ENCODE measurements at regions not wholly inside any gene's neighbourhood (a gene's known extent, or its start where the extent isn't known, plus 50 kb on each side); places are given as distances from the start of the nearest gene placed in this dataset.

- DNase-seq (ENCODE audit: low read depth), result no peak
- in situ Hi-C loops (cut with HindIII; ENCODE audit: low pct_unique_long_range_greater_than_20kb, low sequenced_read_pairs), result no loop called here
Measured at GRCh38 chr18:41155025-41155424, 800.0 kb upstream of the PIK3C3 start.

DNA sequence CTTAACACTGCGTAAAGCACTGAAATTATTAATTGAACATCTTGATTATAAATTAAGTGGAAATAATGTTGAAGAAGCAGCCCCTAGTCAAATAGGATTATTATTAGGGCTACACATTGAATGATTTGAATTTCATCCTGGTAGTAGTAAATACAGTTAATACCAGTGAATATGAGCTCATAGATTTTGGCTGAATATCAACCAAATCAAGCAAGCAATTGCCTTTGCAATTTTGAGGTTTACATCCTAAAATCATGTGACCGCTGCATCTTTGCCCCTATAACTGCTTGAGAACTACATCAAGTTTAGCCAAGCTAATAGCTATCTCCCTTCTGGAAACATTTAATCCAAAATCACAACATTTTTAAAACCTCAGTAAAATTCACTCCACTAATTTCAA is 801.2 kb upstream of the PIK3C3 start:
- in situ Hi-C loops (cut with HindIII; ENCODE audit: low pct_unique_long_range_greater_than_20kb, low sequenced_read_pairs), result no loop called here
- no peak for DNase-seq (ENCODE audit: low read depth)

DNA sequence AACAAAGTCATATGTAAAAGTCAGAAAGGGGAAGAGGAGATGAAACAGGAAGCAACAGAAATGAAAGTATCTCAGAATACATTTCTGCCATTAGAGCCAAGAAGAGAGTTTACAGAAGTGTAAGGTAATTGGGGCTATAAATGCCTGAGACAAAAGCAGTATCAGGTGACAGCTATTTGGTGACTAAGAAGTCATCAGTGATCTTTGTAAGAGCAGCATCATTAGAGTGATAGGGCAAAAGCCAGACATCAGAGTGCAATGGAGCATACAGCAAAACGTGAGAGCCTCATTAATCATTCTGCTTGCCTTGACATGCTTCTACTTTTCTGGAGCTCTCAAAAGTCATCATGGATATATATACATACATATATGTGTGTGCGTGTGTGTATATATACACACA is 804.7 kb upstream of the PIK3C3 start:
- in situ Hi-C loops (cut with HindIII; ENCODE audit: low pct_unique_long_range_greater_than_20kb, low sequenced_read_pairs), result no loop called here

GRCh38 chr18:41146301-41146700 is 808.7 kb upstream of the PIK3C3 start:
- DNase-seq (ENCODE audit: low read depth), result no peak
- in situ Hi-C loops (cut with HindIII; ENCODE audit: low pct_unique_long_range_greater_than_20kb, low sequenced_read_pairs), result no loop called here

More for the DNA sequence above, 804.7 kb upstream of the PIK3C3 start:
- DNase-seq (ENCODE audit: low read depth), result peak; percentile 0

DNA sequence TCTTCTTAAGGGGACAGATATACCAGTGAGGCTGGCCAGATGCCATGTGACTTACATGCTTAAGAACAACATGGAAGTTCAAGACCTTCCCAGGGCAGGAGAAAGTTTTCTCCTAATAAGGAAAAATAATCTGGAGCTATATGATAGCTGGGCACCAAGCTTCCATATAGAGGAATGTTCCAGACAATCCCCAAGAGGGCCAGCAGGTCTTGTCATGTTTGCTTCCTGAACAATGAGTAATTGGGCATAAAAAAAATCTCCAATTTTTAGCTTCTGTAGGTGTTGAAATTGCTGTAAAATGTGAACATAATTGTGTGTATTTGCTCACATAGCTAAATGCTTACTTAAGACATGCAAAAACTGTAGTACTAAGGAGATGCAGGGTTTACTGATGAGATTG is 809.5 kb upstream of the PIK3C3 start:
- no peak for DNase-seq (ENCODE audit: low read depth)
- in situ Hi-C loops (cut with HindIII; ENCODE audit: low pct_unique_long_range_greater_than_20kb, low sequenced_read_pairs), result no loop called here

DNA sequence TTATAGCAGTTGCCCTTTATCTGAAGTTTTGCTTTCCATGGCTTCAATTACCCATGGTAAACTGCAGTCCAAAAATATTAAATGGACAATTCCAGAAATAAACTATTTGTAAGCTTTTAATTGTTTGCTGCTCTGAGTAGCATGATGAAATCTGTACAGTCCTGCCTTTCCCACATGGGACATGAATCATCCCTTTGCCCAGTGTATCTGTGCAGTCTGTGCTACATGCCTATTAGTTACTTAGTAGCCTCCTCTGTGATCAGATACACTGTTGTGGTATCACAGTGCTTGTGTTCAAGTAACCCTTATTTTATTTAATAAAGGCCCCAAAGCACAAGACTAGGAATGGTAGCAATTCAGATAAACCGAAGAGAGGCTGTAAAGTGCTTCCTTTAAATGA is 810.6 kb upstream of the PIK3C3 start:
- DNase-seq (ENCODE audit: low read depth), result no peak
- in situ Hi-C loops (cut with HindIII; ENCODE audit: low pct_unique_long_range_greater_than_20kb, low sequenced_read_pairs), result no loop called here

DNA sequence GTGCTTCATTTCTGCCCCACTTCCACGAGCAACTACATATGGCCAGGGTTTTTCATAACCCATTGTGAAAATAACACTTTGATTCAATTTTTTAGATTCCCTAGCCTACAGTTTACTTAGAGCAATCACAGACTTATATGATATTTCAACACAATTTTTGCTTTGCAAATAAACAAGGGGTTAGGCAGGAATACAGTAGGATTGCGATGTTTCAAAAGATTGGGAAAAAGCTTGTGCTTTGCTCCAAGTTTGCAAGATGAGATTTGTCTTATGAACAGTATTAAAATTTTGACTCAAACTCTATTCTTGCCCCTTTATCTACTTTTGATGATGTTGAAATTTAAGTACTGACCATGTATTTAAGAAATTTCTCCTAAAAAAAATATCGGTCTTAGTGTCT is 814.5 kb upstream of the PIK3C3 start:
- no peak for DNase-seq (ENCODE audit: low read depth)
- in situ Hi-C loops (cut with HindIII; ENCODE audit: low pct_unique_long_range_greater_than_20kb, low sequenced_read_pairs), result no loop called here

DNA sequence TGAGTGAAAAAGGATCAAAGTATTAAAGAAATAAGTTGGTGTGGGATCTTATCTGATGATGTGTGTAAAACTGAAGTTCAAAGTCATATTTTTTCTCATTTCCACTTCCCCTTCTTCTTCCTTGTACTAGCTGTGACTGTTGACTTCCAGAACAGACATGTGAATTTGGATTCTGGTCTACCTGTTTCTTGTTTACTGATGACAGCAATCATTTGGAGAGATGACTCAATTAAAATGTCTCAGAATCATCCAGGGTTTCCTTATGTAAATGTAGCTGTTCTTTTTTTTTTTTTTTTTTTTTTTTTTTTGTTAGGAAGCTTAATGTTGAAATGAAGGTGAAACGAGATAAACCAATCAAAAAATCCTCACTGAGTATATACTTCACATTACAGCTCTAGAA is 819.9 kb upstream of the PIK3C3 start:
- no peak for DNase-seq (ENCODE audit: low read depth)
- in situ Hi-C loops (cut with HindIII; ENCODE audit: low pct_unique_long_range_greater_than_20kb, low sequenced_read_pairs), result no loop called here

- DNase-seq (ENCODE audit: low read depth), result no peak
Measured at GRCh38 chr18:41134426-41134825, 820.6 kb upstream of the PIK3C3 start.

GRCh38 chr18:41131050-41131449 is 824.0 kb upstream of the PIK3C3 start:
- in situ Hi-C loops (cut with HindIII; ENCODE audit: low pct_unique_long_range_greater_than_20kb, low sequenced_read_pairs), result no loop called here
- no peak for DNase-seq (ENCODE audit: low read depth)

More at GRCh38 chr18:41134426-41134825, 820.6 kb upstream of the PIK3C3 start:
- in situ Hi-C loops (cut with HindIII; ENCODE audit: low pct_unique_long_range_greater_than_20kb, low sequenced_read_pairs), result no loop called here

DNA sequence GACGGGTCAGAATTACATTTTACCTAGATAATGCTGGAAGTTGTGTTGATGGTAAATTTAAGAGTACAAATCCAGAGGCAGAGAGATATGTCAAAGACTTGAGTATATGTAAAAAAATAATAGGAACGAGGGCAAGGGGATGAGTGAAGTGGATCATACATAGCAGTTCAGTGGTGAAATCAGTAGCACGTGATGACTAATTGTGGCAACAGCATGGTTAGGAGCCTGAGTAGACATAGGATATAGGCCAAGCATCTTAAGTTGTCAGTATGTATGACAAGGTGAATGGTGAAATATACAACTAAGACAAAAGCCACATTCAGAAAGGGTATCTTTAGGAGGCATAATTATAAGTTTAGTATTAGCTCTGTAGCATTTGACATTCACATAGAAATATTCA is 826.5 kb upstream of the PIK3C3 start:
- in situ Hi-C loops (cut with HindIII; ENCODE audit: low pct_unique_long_range_greater_than_20kb, low sequenced_read_pairs), result no loop called here
- DNase-seq (ENCODE audit: low read depth), result no peak

DNA sequence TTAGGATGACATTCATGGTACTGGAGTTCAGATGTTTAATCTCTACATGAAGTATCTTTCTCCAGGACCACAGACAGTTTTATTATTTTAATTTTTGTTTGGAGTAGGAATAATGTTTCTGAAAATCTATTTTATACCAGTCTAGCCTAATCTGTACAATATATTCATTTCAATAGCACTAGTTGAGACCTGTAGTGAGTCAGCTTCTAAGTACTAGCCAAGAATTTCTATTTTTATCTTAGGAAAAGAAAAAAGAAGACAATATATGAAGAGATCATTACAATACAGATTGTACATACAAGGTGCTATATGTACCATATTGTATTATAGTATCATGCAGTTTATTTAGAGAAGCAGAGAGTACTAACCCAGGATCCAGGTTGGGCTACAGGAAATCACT is 826.9 kb upstream of the PIK3C3 start:
- in situ Hi-C loops (cut with HindIII; ENCODE audit: low pct_unique_long_range_greater_than_20kb, low sequenced_read_pairs), result no loop called here
- DNase-seq (ENCODE audit: low read depth), result no peak

- DNase-seq (ENCODE audit: low read depth), result no peak
- in situ Hi-C loops (cut with HindIII; ENCODE audit: low pct_unique_long_range_greater_than_20kb, low sequenced_read_pairs), result no loop called here
Measured at GRCh38 chr18:41126541-41127235, 828.3 kb upstream of the PIK3C3 start.

GRCh38 chr18:41121116-41121826 is 833.8 kb upstream of the PIK3C3 start:
- DNase-seq (ENCODE audit: low read depth), result no peak
- in situ Hi-C loops (cut with HindIII; ENCODE audit: low pct_unique_long_range_greater_than_20kb, low sequenced_read_pairs), result no loop called here

- no peak for DNase-seq (ENCODE audit: low read depth)
- in situ Hi-C loops (cut with HindIII; ENCODE audit: low pct_unique_long_range_greater_than_20kb, low sequenced_read_pairs), result no loop called here
Measured at GRCh38 chr18:41119031-41119430, 836.0 kb upstream of the PIK3C3 start.

GRCh38 chr18:41113885-41114482 is 841.0 kb upstream of the PIK3C3 start:
- in situ Hi-C loops (cut with HindIII; ENCODE audit: low pct_unique_long_range_greater_than_20kb, low sequenced_read_pairs), result no loop called here
- DNase-seq (ENCODE audit: low read depth), result no peak

GRCh38 chr18:41099451-41099850 is 855.6 kb upstream of the PIK3C3 start:
- DNase-seq (ENCODE audit: low read depth), result no peak
- in situ Hi-C loops (cut with HindIII; ENCODE audit: low pct_unique_long_range_greater_than_20kb, low sequenced_read_pairs), result no loop called here

GRCh38 chr18:41096504-41096903 is 858.5 kb upstream of the PIK3C3 start:
- DNase-seq (ENCODE audit: low read depth), result no peak
- in situ Hi-C loops (cut with HindIII; ENCODE audit: low pct_unique_long_range_greater_than_20kb, low sequenced_read_pairs), result no loop called here

DNA sequence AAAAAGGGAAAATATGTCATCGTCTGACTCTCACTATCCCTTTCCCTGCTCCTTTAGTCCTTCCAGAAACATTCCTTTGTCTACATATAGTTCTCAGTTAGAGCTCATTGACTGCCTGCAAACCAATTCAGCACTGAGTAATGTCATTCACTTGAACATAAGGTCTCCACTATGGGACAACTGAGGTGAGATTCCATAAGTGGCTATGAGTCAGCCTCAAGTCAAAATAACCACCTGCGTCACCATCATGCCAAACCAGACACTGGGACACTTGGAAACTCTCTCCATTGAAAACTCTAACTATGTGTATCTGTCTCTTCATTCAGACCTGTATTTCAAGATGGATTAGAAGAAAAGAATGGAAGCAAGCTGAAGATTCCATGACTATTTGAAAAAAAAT is 878.0 kb upstream of the PIK3C3 start:
- DNase-seq (ENCODE audit: low read depth), result no peak
- in situ Hi-C loops (cut with HindIII; ENCODE audit: low pct_unique_long_range_greater_than_20kb, low sequenced_read_pairs), result no loop called here

DNA sequence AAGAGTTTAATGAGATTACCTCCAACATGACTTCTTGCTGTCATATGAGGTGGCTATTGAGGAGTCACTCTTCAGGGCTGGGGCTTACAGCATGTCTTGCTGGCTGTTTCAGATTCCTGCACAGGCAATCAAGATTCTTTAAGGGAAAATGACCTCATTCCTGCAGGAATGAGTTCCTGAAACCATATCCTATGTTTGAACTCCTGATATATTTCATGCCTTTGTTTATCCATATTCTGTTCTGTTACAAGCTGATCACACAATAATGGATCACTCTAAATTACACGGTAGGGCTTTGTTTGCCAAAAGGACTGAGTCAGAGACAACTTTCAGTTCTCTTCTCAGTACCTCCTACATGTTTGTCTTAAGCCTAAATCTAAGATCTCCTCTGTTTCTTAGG is 879.8 kb upstream of the PIK3C3 start:
- in situ Hi-C loops (cut with HindIII; ENCODE audit: low pct_unique_long_range_greater_than_20kb, low sequenced_read_pairs), result no loop called here

More for the DNA sequence above, 879.8 kb upstream of the PIK3C3 start:
- no peak for DNase-seq (ENCODE audit: low read depth)

Data from Caki2 (cell line).